Esophagus muscularis mucosa (tissue), 4 donors: ENCODE measurements at regions not wholly inside any gene's neighbourhood (a gene's known extent, or its start where the extent isn't known, plus 50 kb on each side); places are given as distances from the start of the nearest gene placed in this dataset.

Source experiments
- CTCF ChIP-seq, 3 experiments: fragments of 200-600 bp in 2 of 3; fragments of 450-650 bp in 1 of 3; sonication (generic) in 2 of 3; IDR thresholded peaks; one replicate each; pipeline ENCODE4 v1.5.1; 2017 to 2019; ENCODE audit warnings: antibody characterized with exemption in 3 of 3, mild to moderate bottlenecking in 2 of 3, moderate library complexity in 1 of 3
- EP300 ChIP-seq: sonication (generic); formaldehyde crosslinking; IDR thresholded peaks from one replicate; pipeline ENCODE4 v1.6.1; 2017; ENCODE audit warnings: antibody characterized with exemption
- POLR2AphosphoS5 ChIP-seq, 2 donors: sonication (generic); formaldehyde crosslinking; IDR thresholded peaks; one replicate each; pipeline ENCODE4 v1.6.1; 2017; ENCODE audit warnings: antibody characterized with exemption in 2 of 2

- TF ChIP-seq EP300 = no peak
- no peak for TF ChIP-seq CTCF (IDR thresholded peaks at IDR 0.05)
- TF ChIP-seq POLR2AphosphoS5 (IDR thresholded peaks at IDR 0.05) = no peak
These were observed 55.3 kb upstream of the SLC22A11 start for GRCh38 chr11:64500176-64501013.
